Lower lobe of right lung (tissue), 2 donors: ENCODE measurements at regions not wholly inside any gene's neighbourhood (a gene's known extent, or its start where the extent isn't known, plus 50 kb on each side); places are given as distances from the start of the nearest gene placed in this dataset.
A peak's percentile ranks its signal among the peaks of the same experiment; 100 is the strongest.

ENCODE experiments used
- ATAC-seq, 2 donors: fragments of 200-7000 bp; cut with Tn5 transposase; one replicate each; pipeline ENCODE4 v1.9.1; 2020 to 2022; ENCODE audit warnings: mild to moderate bottlenecking in 2 of 2, moderate library complexity in 2 of 2
- DNase-seq: peaks from one replicate; pipeline ENCODE4 v3.0.0-alpha.2; 2020
- H3K27ac ChIP-seq: fragments of 200-600 bp; one replicate; pipeline ENCODE4 v1.8.0; 2022
- H3K27me3 ChIP-seq: fragments of 200-600 bp; one replicate; pipeline ENCODE4 v1.8.0; 2022; ENCODE audit warnings: low read depth
- H3K36me3 ChIP-seq: fragments of 200-600 bp; one replicate; pipeline ENCODE4 v1.8.0; 2022; ENCODE audit warnings: mild to moderate bottlenecking
- H3K4me1 ChIP-seq: fragments of 200-600 bp; one replicate; pipeline ENCODE4 v1.8.0; 2022
- H3K4me3 ChIP-seq: fragments of 200-600 bp; one replicate; pipeline ENCODE4 v1.8.0; 2022; ENCODE audit warnings: mild to moderate bottlenecking
- H3K9me3 ChIP-seq: fragments of 200-600 bp; one replicate; pipeline ENCODE4 v1.8.0; 2022
- CTCF ChIP-seq: fragments of 200-600 bp; IDR thresholded peaks from one replicate; pipeline ENCODE4 v1.8.0; 2022; ENCODE audit warnings: antibody characterized with exemption, mild to moderate bottlenecking
- intact Hi-C: fragments of 100-400 bp; cut with DNase I; formaldehyde crosslinking; loops from one replicate; pipeline ENCODE4 v1.11.0; 2022
- donor health status: DM: no; HTN: yes; CAD: no; lungs with severe emphysema.

GRCh38 chr10:129331839-129332220 is 135.2 kb upstream of the MGMT start:
- Histone ChIP-seq H3K27me3 (peaks cover 17% of the 10 kb centered on the region), H3K36me3 (no peaks in the 10 kb centered on the region), H3K4me3 (no peak overlapping the region), H3K4me1 (no peaks in the 10 kb centered on the region), H3K27ac (no peak overlapping the region), H3K9me3 (no peaks in the 10 kb centered on the region)
- TF ChIP-seq CTCF, result no peak
- ATAC-seq (no peak), DNase-seq (no peak)
- intact Hi-C loops, result no loop called here

DNA sequence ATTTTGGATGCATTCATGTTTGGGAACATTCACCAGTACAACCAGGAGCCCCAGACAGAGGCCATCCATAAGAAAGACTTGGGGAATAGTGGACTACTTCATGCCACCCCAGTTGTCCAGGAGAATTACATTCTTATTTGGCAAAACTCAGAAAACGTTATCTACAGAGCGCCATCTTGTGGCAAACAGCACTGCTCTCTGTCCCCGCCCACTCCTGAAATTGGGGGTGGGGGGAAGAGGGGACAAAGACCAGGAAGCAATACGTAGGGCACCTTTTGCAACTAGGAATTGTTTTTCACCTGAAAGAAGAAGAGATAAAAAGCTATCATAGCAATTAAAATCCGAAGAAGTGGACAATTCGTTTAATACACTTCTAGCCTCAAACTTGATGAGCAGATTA is 134.6 kb upstream of the MGMT start:
- H3K27me3 ChIP-seq, result peaks cover 17% of the 10 kb centered on the region
- no peak overlapping the region for H3K4me3 ChIP-seq
- H3K4me1 ChIP-seq, result no peaks in the 10 kb centered on the region
- no peaks in the 10 kb centered on the region for H3K9me3 ChIP-seq
- peak; percentile 53 for TF ChIP-seq CTCF
- DNase-seq (no peak), ATAC-seq (no peak)
- H3K36me3 ChIP-seq, result no peaks in the 10 kb centered on the region
- intact Hi-C loops, result no loop called here
- no peak overlapping the region for H3K27ac ChIP-seq

DNA sequence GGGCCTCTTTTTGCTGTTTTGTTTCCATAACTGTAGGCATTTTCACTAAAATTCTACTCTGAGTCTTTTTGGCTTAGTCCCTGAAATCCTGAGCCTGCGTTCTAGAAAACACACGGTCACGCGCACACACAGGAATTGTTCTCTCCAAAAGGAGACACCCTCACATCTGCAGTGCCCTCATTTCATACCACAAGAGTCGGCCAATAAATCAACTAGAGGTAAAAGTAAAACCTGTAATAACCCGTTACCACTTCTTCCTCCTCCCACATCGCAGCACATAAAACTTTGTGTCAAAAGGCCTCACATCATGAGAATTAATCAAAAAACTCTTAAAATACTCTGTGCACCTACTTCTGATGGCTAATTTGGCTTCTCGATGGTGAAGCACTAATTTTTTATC is 133.3 kb upstream of the MGMT start:
- ATAC-seq (no peak), DNase-seq (no peak)
- Histone ChIP-seq H3K4me3 (no peak overlapping the region), H3K36me3 (no peaks in the 10 kb centered on the region), H3K4me1 (no peaks in the 10 kb centered on the region), H3K27ac (no peak overlapping the region), H3K27me3 (peaks cover 17% of the 10 kb centered on the region), H3K9me3 (no peaks in the 10 kb centered on the region)
- intact Hi-C loops, result no loop called here
- TF ChIP-seq CTCF, result no peak

- H3K9me3 ChIP-seq, result no peaks in the 10 kb centered on the region
- intact Hi-C loops, result no loop called here
- TF ChIP-seq CTCF, result no peak
- H3K36me3 ChIP-seq, result no peaks in the 10 kb centered on the region
- H3K27ac ChIP-seq, result no peak overlapping the region
- peaks cover 17% of the 10 kb centered on the region for H3K27me3 ChIP-seq
- DNase-seq (no peak), ATAC-seq (no peak)
- no peaks in the 10 kb centered on the region for H3K4me1 ChIP-seq
- H3K4me3 ChIP-seq, result no peak overlapping the region
These were observed 132.8 kb upstream of the MGMT start for GRCh38 chr10:129334266-129334665.

- intact Hi-C loops, result no loop called here
- DNase-seq, result no peak
These were observed 131.6 kb upstream of the MGMT start for GRCh38 chr10:129335396-129335795.

More at GRCh38 chr10:129335396-129335795, 131.6 kb upstream of the MGMT start:
- Histone ChIP-seq H3K9me3 (no peaks in the 10 kb centered on the region), H3K27me3 (peaks cover 17% of the 10 kb centered on the region), H3K4me1 (no peaks in the 10 kb centered on the region), H3K36me3 (no peaks in the 10 kb centered on the region), H3K4me3 (no peak overlapping the region), H3K27ac (no peak overlapping the region)
- no peak for ATAC-seq
- TF ChIP-seq CTCF, result no peak
